DND-41 (cell line): ENCODE measurements at regions not wholly inside any gene's neighbourhood (a gene's known extent, or its start where the extent isn't known, plus 50 kb on each side); places are given as distances from the start of the nearest gene placed in this dataset.

ENCODE experiments used
- ATAC-seq: fragments of 200-7000 bp; cut with Tn5 transposase; 3 replicates; pipeline ENCODE4 v1.9.1; 2021; ENCODE audit warnings: low read depth; ENCODE audit not compliant: insufficient read depth
- DNase-seq: peaks from one replicate; pipeline ENCODE4 v3.0.0-alpha.2; 2020
- H2AFZ ChIP-seq: 2 replicates; pipeline ENCODE4 v1.6.0; 2012; ENCODE audit warnings: low read depth, low read length
- H3K27ac ChIP-seq: 2 replicates; pipeline ENCODE4 v1.5.1; 2012; ENCODE audit warnings: low read length, inconsistent platforms
- H3K27me3 ChIP-seq: fragments of 200-600 bp; sonication (generic); 2 replicates; pipeline ENCODE4 v1.6.0; 2012; ENCODE audit warnings: low read length, mild to moderate bottlenecking, inconsistent platforms; ENCODE audit not compliant: insufficient read depth, poor library complexity
- H3K36me3 ChIP-seq: 2 replicates; pipeline ENCODE4 v1.5.1; 2012; ENCODE audit warnings: low read length, inconsistent platforms; ENCODE audit not compliant: insufficient read depth
- H3K4me1 ChIP-seq: 2 replicates; pipeline ENCODE4 v1.5.1; 2012; ENCODE audit warnings: mild to moderate bottlenecking, low read length; ENCODE audit not compliant: insufficient read depth
- H3K4me2 ChIP-seq: 2 replicates; pipeline ENCODE4 v1.6.0; 2012; ENCODE audit warnings: mild to moderate bottlenecking, moderate library complexity, low read length, inconsistent platforms; ENCODE audit not compliant: insufficient read depth
- H3K4me3 ChIP-seq, 2 experiments: fragments of 200-600 bp in 1 of 2; shearing (Covaris generic) in 1 of 2; 2 replicates each; pipeline ENCODE4 v1.5.1; 2012 to 2016; ENCODE audit warnings: inconsistent platforms in 2 of 2, low read length in 2 of 2, mild to moderate bottlenecking in 2 of 2, low read depth in 1 of 2, moderate library complexity in 1 of 2
- H3K79me2 ChIP-seq: 2 replicates; pipeline ENCODE4 v1.6.0; 2012; ENCODE audit warnings: low read length, inconsistent platforms; ENCODE audit not compliant: insufficient read depth
- H3K9ac ChIP-seq: 2 replicates; pipeline ENCODE4 v1.6.0; 2012; ENCODE audit warnings: low read depth, mild to moderate bottlenecking, inconsistent platforms, low read length, moderate library complexity
- H3K9me3 ChIP-seq: 2 replicates; pipeline ENCODE4 v1.5.1; 2012; ENCODE audit warnings: low read length, moderate library complexity, mild to moderate bottlenecking, inconsistent platforms; ENCODE audit not compliant: insufficient read depth, severe bottlenecking
- H4K20me1 ChIP-seq: 2 replicates; pipeline ENCODE4 v1.6.0; 2012; ENCODE audit warnings: low read length; ENCODE audit not compliant: insufficient read depth
- EZH2 ChIP-seq: IDR thresholded peaks from 3 replicates; pipeline ENCODE4 v1.6.1; 2012; ENCODE audit warnings: borderline replicate concordance, low read depth, mild to moderate bottlenecking, moderate library complexity, low read length, inconsistent platforms; ENCODE audit not compliant: severe bottlenecking
- TF ChIP-seq, protein P1 (sequence below): IDR thresholded peaks from 2 replicates; pipeline ENCODE4 v1.5.1; 2012; ENCODE audit warnings: borderline replicate concordance, low read length, moderate library complexity, mild to moderate bottlenecking; ENCODE audit not compliant: poor library complexity, severe bottlenecking; ENCODE audit errors: extremely low read depth

DNA sequence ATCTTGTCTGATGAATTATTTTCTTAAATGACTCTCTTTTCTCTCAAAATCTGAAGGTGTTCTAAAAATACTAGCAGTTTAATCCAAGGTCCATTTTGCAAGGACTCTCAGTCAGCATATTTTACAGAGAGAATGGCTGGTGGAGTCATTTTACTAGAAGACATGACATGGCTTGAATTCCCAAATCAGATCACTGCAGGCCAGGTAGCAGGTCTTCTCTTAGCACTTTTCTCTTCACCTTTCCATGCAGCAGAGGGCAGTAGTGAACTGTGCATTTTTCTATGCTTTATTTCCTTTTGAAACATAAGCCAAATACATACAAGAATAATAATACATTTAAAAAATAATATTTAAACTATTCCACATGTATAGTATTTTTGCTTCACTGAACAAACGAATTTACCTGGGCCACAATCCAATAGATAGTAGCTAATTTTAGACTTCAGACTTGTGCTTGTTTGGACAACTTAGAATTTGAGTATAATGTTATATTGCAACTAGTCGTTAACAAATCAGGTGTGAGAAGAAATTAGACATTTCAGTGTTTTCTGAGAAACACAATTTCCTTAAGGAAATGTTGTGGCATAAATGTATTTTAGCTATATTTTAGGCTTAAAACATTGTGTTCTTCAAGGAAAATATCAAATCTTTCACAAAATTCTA lies 289.4 kb upstream of the DAB2 start:
- Histone ChIP-seq H4K20me1 (no peaks in the 10 kb centered on the region), H3K4me3 (no peak overlapping the region), H3K36me3 (no peaks in the 10 kb centered on the region), H3K27ac (no peak overlapping the region), H3K79me2 (no peaks in the 10 kb centered on the region), H3K4me2 (no peak overlapping the region), H3K9me3 (no peaks in the 10 kb centered on the region), H2AFZ (no peak overlapping the region), H3K27me3 (no peaks in the 10 kb centered on the region), H3K9ac (no peak overlapping the region), H3K4me1 (peaks cover 6% of the 10 kb centered on the region; the same call in 1 of the 2 replicates)
- ATAC-seq: peak; percentile 60
- TF ChIP-seq EZH2: no peak
- TF ChIP-seq, protein P1, sequence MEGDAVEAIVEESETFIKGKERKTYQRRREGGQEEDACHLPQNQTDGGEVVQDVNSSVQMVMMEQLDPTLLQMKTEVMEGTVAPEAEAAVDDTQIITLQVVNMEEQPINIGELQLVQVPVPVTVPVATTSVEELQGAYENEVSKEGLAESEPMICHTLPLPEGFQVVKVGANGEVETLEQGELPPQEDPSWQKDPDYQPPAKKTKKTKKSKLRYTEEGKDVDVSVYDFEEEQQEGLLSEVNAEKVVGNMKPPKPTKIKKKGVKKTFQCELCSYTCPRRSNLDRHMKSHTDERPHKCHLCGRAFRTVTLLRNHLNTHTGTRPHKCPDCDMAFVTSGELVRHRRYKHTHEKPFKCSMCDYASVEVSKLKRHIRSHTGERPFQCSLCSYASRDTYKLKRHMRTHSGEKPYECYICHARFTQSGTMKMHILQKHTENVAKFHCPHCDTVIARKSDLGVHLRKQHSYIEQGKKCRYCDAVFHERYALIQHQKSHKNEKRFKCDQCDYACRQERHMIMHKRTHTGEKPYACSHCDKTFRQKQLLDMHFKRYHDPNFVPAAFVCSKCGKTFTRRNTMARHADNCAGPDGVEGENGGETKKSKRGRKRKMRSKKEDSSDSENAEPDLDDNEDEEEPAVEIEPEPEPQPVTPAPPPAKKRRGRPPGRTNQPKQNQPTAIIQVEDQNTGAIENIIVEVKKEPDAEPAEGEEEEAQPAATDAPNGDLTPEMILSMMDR: peak; percentile 73
- peak; percentile 49 for DNase-seq

DNA sequence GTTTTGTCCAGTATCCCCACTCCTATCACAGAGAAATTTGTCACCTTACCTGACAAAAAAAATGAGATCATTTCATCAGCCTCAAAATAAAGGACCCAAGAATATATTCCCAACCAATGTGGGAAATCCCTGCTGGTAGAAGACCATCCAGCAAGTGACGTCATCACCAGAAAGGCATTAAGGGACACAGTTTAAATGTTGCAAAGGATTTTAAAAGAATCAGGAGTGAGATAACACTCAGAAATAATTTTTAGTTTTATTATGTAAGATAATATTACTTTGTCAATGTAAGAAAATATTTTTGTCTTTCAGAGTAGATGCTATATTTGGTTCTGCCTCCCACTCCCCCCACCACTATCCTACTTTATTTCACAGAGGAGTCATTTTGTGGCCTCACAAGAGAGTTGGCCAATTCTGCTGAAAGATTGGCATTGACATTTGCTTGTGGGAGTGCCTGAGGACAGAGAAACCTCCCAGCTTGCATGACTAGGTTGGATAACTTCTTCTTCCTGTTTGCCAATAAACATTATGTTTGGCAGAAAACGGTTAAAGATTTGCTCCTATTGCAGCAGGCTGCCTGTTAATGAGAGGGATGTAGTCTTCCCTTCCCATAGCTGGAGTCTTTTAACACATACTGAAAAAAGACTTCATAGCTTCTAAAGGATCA lies 288.6 kb upstream of the DAB2 start:
- Histone ChIP-seq H3K4me1 (peaks cover 6% of the 10 kb centered on the region; the same call in 1 of the 2 replicates), H3K4me2 (no peak overlapping the region), H3K36me3 (no peaks in the 10 kb centered on the region), H3K79me2 (no peaks in the 10 kb centered on the region), H2AFZ (no peak overlapping the region), H3K27me3 (no peaks in the 10 kb centered on the region), H3K9ac (no peak overlapping the region), H3K9me3 (no peaks in the 10 kb centered on the region), H3K4me3 (no peak overlapping the region), H3K27ac (no peak overlapping the region), H4K20me1 (no peaks in the 10 kb centered on the region)
- DNase-seq: no peak
- no peak for TF ChIP-seq EZH2
- ATAC-seq: no peak

DNA sequence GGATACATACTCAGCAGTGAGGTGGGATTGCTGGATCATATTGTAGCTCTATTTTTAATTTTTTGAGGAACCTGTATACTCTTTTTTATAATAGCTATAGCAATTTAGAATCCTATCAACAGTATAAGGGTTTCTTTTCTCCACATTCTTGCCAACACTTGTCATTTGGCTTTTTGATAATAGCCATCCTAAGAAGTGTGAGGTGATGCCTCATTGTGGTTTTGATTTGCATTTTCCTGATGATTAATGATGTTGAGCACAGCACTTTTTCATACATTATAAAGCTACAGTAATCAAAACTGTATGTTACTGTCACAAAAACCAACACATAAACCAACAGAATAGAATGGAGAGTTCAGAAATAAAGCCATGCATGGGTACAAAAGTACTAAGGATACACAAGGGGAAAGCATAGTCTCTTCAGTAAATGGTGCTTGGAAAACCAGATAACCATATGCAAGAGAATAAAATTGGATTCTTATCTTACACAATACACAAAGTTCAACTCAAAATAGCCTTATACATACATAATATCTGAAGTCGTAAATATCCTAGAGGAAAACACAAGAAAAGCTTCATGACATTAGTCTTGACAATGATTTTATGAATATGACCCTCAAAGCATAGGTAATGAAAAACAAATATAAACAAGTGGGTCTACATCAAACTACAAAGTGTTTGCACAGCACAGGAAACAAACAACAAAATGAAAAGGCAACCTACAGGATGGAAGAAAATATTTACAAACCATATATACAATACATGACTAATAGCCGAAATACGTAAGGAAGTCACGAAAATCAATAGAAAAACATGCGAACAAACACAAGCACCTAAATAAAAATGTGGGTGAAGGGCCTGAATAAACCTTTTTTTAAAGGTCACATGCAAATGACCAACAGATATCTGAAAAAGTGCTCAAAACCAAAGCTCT lies 287.8 kb upstream of the DAB2 start:
- ATAC-seq: no peak
- Histone ChIP-seq H3K27ac (no peak overlapping the region), H3K79me2 (no peaks in the 10 kb centered on the region), H3K9me3 (no peaks in the 10 kb centered on the region), H3K4me3 (no peak overlapping the region), H3K9ac (no peak overlapping the region), H3K4me1 (peaks cover 6% of the 10 kb centered on the region; the same call in 1 of the 2 replicates), H3K27me3 (peaks cover under 1% of the 10 kb centered on the region), H3K4me2 (no peak overlapping the region), H4K20me1 (no peaks in the 10 kb centered on the region), H3K36me3 (no peaks in the 10 kb centered on the region), H2AFZ (no peak overlapping the region)
- no peak for DNase-seq
- TF ChIP-seq, protein P1: no peak
- no peak for TF ChIP-seq EZH2
